ENCODE measurements at regions not wholly inside any gene's neighbourhood (a gene's known extent, or its start where the extent isn't known, plus 50 kb on each side); places are given as distances from the start of the nearest gene placed in this dataset.
"Not testable (repeated sequence)": the region's sequence is repeated elsewhere in the genome, so short reads cannot be mapped to it uniquely, and the experiment has no call there.

GRCh38 chr10:108568824-108569223 is 1354.5 kb downstream of the XPNPEP1 start:
- no peak for DNase-seq

- no peak for DNase-seq
Observed at GRCh38 chr10:108567899-108568752, 1355.2 kb downstream of the XPNPEP1 start.

GRCh38 chr10:108566316-108567107 is 1356.8 kb downstream of the XPNPEP1 start:
- DNase-seq, result no peak

GRCh38 chr10:108562105-108562504 is 1361.2 kb downstream of the XPNPEP1 start:
- no peak for DNase-seq

- no peak for DNase-seq
Observed at GRCh38 chr10:108561649-108562048, 1361.7 kb downstream of the XPNPEP1 start.

- DNase-seq, result no peak
Observed at GRCh38 chr10:108560488-108560887, 1362.8 kb downstream of the XPNPEP1 start.

- no peak for DNase-seq
Observed at GRCh38 chr10:108556186-108556585, 1367.1 kb downstream of the XPNPEP1 start.

- no peak for DNase-seq
Observed at GRCh38 chr10:108545921-108546320, 1377.4 kb downstream of the XPNPEP1 start.

GRCh38 chr10:108544500-108545120 is 1378.7 kb downstream of the XPNPEP1 start:
- peak; percentile 11 for DNase-seq

- not testable (repeated sequence) for DNase-seq
Observed at GRCh38 chr10:108533551-108533950, 1369.0 kb upstream of the SORCS1 start.

- DNase-seq, result no peak
Observed at GRCh38 chr10:108523016-108523800, 1358.7 kb upstream of the SORCS1 start.

- DNase-seq, result no peak
Observed at GRCh38 chr10:108521827-108522492, 1357.5 kb upstream of the SORCS1 start.

GRCh38 chr10:108515821-108516220 is 1351.3 kb upstream of the SORCS1 start:
- DNase-seq, result no peak

- DNase-seq, result no peak
Observed at GRCh38 chr10:108500396-108500795, 1335.9 kb upstream of the SORCS1 start.

- no peak for DNase-seq
Observed at GRCh38 chr10:108496106-108496505, 1331.6 kb upstream of the SORCS1 start.

- DNase-seq, result no peak
Observed at GRCh38 chr10:108490944-108491343, 1326.4 kb upstream of the SORCS1 start.

- DNase-seq, result no peak
Observed at GRCh38 chr10:108471420-108471819, 1306.9 kb upstream of the SORCS1 start.

GRCh38 chr10:108469940-108470339 is 1305.4 kb upstream of the SORCS1 start:
- no peak for DNase-seq

- no peak for DNase-seq
Observed at GRCh38 chr10:108465871-108466641, 1301.5 kb upstream of the SORCS1 start.

GRCh38 chr10:108462005-108462404 is 1297.5 kb upstream of the SORCS1 start:
- DNase-seq, result no peak

- DNase-seq, result no peak
Observed at GRCh38 chr10:108454793-108455192, 1290.3 kb upstream of the SORCS1 start.
